ENCODE measurements at regions not wholly inside any gene's neighbourhood (a gene's known extent, or its start where the extent isn't known, plus 50 kb on each side); places are given as distances from the start of the nearest gene placed in this dataset.
"Not testable (repeated sequence)": the region's sequence is repeated elsewhere in the genome, so short reads cannot be mapped to it uniquely, and the experiment has no call there.

DNA sequence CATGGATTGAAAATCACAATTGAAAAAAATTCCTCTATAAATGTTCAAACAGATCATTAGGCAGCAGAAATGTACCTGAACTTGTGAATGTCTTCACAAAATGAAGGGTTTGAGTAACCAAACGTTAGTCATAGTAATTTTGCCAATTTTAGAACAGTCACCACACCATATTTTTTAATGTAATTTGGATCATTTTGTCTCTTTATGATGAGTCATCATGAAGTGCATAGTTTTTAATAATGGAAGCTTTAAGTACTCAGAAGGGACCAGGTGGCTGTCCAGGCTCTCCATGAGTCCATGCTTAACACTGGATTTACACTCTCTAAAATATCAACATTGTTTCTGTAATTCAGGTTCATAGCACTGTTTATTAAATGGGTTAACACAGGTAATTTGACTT, 219.2 kb downstream of the ETV1 start:
- DNase-seq (ENCODE audit: low read depth, low spot score) = no peak

DNA sequence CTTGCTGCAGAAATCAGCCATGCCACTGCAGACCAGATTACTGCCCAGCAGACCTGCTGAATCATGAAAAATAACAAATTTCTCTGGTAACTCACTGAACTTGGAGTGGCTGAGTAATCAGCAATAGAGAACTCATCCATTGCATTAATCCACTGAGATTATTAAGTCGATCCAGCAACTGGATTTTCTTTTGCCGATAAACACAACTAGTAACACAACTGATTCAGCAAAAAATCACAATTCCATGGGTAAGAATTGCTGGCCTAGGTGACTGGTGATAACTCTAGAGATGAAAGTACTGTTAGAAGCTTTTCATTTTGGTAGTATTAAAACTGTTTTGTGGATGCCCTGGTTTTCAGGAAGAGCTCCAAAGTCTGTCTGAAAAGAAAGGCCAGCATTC, 214.5 kb downstream of the ETV1 start:
- DNase-seq (ENCODE audit: low read depth, low spot score) = no peak

DNA sequence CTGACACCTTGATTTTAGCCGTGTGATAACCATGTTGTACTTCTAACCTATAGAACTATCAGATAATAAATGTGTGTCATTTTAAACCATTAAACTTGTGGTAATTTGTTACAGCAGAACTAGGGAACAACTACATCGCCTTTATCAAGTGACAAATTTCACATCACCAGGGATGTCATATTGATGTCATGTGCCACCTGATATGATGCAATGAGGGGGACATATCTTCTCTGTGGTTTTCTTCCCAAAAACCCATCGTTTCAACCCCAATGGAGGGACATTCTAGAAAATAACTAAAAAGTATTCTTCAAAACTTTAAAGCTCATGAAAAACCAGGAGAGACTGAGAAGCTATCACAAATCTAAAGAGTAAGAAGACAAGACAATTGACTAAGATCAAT, 212.2 kb downstream of the ETV1 start:
- DNase-seq (ENCODE audit: low read depth, low spot score) = no peak

GRCh38 chr7:13778967-13779366, 210.5 kb downstream of the ETV1 start:
- DNase-seq (ENCODE audit: low read depth, low spot score) = no peak

- DNase-seq (ENCODE audit: low read depth, low spot score) = no peak
Measured at GRCh38 chr7:13790611-13791010, 198.9 kb downstream of the ETV1 start.

- no peak for DNase-seq (ENCODE audit: low read depth, low spot score)
Measured at GRCh38 chr7:13792208-13792607, 197.3 kb downstream of the ETV1 start.

GRCh38 chr7:13793926-13794325, 195.5 kb downstream of the ETV1 start:
- no peak for DNase-seq (ENCODE audit: low read depth, low spot score)

DNA sequence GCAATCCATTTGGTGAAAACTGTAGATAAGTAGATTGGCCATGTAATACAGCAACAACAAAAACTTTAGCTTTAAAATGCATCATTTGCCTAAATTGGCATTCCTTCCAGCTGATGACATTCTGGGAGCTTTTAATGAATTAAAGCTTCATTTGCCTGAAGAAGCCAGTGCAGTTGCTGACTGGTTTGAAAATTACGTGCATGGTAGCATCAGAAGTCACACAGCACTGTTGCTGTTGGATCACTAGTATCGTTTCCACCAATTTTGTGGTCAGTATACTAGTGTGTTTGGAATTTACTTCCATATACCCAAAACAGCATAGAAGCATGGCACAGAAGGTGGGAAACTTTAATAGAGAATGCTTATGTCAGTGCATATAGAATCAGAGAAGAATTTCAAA, 194.9 kb downstream of the ETV1 start:
- DNase-seq (ENCODE audit: low read depth, low spot score) = no peak

DNA sequence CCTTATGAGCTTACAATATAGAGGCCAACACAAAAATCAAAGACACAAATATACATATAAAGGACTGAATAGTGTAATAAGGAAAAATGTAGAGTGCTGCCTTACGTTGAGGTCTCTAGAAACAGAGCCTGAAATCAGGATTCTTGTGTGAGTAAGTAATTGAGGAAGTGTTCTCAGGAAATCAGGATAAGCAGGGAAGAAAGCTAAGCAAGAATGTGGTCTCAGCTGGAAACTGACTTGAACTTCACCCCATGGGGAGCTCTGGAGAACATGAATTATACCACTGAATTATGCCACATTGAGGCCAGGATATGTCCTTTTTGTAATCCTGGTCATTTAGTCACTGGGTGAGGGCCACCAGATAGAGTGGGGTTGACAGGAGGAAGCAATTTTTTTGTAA, 191.9 kb downstream of the ETV1 start:
- no peak for DNase-seq (ENCODE audit: low read depth, low spot score)

- DNase-seq (ENCODE audit: low read depth, low spot score) = peak; percentile 47
Measured at GRCh38 chr7:13800694-13801448, 188.6 kb downstream of the ETV1 start.

DNA sequence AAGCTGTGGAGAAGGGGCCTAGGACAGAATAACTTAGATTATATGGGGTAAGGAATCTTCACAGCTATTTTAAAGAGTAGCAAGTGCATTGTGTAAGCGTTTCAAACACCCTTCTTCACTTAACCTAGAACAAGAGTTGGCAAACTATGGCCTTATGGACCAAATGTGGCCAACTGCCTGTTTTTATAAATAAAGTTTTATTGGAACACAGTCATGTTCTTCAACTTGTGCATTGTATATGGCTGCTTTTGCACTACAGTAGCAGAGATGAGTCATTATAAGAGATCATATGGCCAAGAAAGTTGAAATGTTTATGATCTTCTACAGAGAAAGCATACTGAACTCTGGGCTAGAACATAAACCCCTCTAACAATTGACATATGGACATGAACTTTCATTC, 187.8 kb downstream of the ETV1 start:
- no peak for DNase-seq (ENCODE audit: low read depth, low spot score)

- DNase-seq (ENCODE audit: low read depth, low spot score) = no peak
Measured at GRCh38 chr7:13802651-13803050, 186.8 kb downstream of the ETV1 start.

- DNase-seq (ENCODE audit: low read depth, low spot score) = no peak
Measured at GRCh38 chr7:13803134-13803533, 186.3 kb downstream of the ETV1 start.

DNA sequence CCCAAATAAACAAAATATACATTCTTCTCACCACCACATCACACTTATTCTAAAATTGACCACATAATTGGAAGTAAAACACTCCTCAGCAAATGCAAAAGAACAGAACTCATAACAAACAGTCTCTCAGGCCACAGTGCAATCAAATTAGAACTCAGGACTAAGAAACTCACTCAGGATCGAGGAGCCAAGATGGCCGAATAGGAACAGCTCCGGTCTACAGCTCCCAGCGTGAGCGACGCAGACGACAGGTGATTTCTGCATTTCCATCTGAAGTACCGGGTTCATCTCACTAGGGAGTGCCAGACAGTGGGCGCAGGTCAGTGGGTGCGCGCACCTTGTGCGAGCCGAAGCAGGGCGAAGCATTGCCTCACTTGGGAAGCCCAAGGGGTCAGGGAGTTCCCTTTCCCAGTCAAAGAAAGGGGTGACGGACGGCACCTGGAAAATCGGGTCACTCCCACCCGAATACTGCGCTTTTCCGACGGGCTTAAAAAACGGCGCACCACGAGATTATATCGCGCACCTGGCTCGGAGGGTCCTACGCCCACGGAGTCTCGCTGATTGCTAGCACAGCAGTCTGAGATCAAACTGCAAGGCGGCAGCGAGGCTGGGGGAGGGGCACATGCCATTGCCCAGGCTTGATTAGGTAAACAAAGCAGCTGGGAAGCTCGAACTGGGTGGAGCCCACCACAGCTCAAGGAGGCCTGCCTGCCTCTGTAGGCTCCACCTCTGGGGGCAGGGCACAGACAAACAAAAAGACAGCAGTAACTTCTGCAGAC, 183.2 kb downstream of the ETV1 start:
- not testable (repeated sequence) for DNase-seq (ENCODE audit: low read depth, low spot score)

- DNase-seq (ENCODE audit: low read depth, low spot score) = not testable (repeated sequence)
Measured at GRCh38 chr7:13817230-13817629, 172.2 kb downstream of the ETV1 start.

- DNase-seq (ENCODE audit: low read depth, low spot score) = no peak
Measured at GRCh38 chr7:13821152-13821787, 168.2 kb downstream of the ETV1 start.

- DNase-seq (ENCODE audit: low read depth, low spot score) = no peak
Measured at GRCh38 chr7:13822678-13823077, 166.8 kb downstream of the ETV1 start.

DNA sequence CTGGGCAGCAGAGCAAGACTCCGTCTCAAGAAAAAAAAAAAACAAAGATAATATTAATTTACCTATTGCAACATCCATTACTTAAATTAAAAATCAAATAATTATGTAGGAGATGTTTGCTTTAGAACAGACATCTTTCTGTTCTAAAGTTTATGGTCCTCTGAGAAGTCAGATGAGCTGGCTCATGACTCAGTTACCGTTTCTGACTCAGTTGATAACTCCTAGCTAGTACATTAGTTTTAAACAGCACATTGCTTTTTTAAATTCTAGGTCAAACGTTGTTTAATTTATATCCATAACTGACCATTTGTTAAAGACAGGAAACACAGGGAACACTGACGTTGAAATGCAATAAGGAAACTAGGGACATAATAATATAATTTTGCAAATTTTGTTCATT, 162.7 kb downstream of the ETV1 start:
- DNase-seq (ENCODE audit: low read depth, low spot score) = no peak

DNA sequence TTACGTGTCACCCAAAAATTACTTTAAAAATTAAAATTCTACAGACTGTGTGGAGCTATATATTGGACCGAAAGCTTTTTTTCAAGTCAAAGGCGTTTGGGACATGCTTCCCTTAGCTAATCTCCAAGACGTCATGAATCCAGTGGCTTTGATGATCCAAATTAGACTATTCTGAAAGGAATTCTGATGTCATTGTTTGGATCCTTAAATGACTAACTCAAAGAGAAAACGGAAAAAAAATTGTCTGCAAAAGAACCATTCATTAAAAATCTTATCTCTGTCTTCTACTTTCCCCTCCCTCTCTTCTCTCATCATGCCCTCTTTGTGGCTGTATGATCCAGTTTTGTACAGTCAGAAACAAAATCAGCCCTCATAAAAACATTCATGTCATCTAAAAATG, 161.8 kb downstream of the ETV1 start:
- DNase-seq (ENCODE audit: low read depth, low spot score) = no peak

- no peak for DNase-seq (ENCODE audit: low read depth, low spot score)
Measured at GRCh38 chr7:13829231-13829630, 160.2 kb downstream of the ETV1 start.

- DNase-seq (ENCODE audit: low read depth, low spot score) = no peak
Measured at GRCh38 chr7:13829914-13830900, 159.3 kb downstream of the ETV1 start.

Measured in pulmonary artery endothelial cell (primary cell).